GM23338 (cell line): ENCODE measurements at regions not wholly inside any gene's neighbourhood (a gene's known extent, or its start where the extent isn't known, plus 50 kb on each side); places are given as distances from the start of the nearest gene placed in this dataset.

Source experiments
- CTCF ChIP-seq, 2 experiments: fragments of 200-600 bp in 1 of 2; sonication (generic) in 1 of 2; conservative IDR thresholded peaks; 2 replicates each; pipeline versions ENCODE4 v1.5.1 to v1.6.1; 2016 to 2017; ENCODE audit warnings: antibody characterized with exemption in 2 of 2, low read depth in 2 of 2, mild to moderate bottlenecking in 2 of 2, moderate library complexity in 1 of 2
- EZH2 ChIP-seq: fragments of 200-600 bp; sonication (generic); IDR thresholded peaks from one replicate; pipeline ENCODE4 v1.8.0; 2017; ENCODE audit warnings: antibody characterized with exemption, mild to moderate bottlenecking, low read depth; ENCODE audit not compliant: unreplicated experiment
- EZH2phosphoT487 ChIP-seq: fragments of 200-600 bp; sonication (generic); IDR thresholded peaks from one replicate; pipeline ENCODE4 v1.8.1; 2018; ENCODE audit warnings: antibody characterized with exemption; ENCODE audit not compliant: unreplicated experiment
- NANOG ChIP-seq: IDR thresholded peaks from 2 replicates; pipeline ENCODE4 v1.6.1; 2016; ENCODE audit warnings: antibody characterized with exemption, borderline replicate concordance
- POLR2AphosphoS5 ChIP-seq: IDR thresholded peaks from 2 replicates; pipeline ENCODE4 v1.6.1; 2016; ENCODE audit warnings: antibody characterized with exemption, low read depth

- TF ChIP-seq CTCF (conservative IDR thresholded peaks at IDR 0.05; ENCODE audit: low read depth in 2 of 2) = no peak
- no peak for TF ChIP-seq EZH2
- no peak for TF ChIP-seq POLR2AphosphoS5
- TF ChIP-seq NANOG = no peak
- no peak for TF ChIP-seq EZH2phosphoT487
Measured at GRCh38 chr4:178271386-178271785, 829.1 kb upstream of the AGA start.
